ENCODE measurements at regions not wholly inside any gene's neighbourhood (a gene's known extent, or its start where the extent isn't known, plus 50 kb on each side); places are given as distances from the start of the nearest gene placed in this dataset.
"Not testable (repeated sequence)": the region's sequence is repeated elsewhere in the genome, so short reads cannot be mapped to it uniquely, and the experiment has no call there.

- not testable (repeated sequence) for TF ChIP-seq POLR2AphosphoS5, POLR2A (IDR thresholded peaks at IDR 0.05; ENCODE audit: low read depth, low read length)
These were observed 111.2 kb upstream of the LYZL2 start for GRCh38 chr10:30740774-30741173.
